NCI-H1417 treated with DMSO at 0.1 percent for 48 hours (cell line): ENCODE measurements at regions not wholly inside any gene's neighbourhood (a gene's known extent, or its start where the extent isn't known, plus 50 kb on each side); places are given as distances from the start of the nearest gene placed in this dataset.
A peak's percentile ranks its signal among the peaks of the same experiment; 100 is the strongest.
"Not testable (repeated sequence)": the region's sequence is repeated elsewhere in the genome, so short reads cannot be mapped to it uniquely, and the experiment has no call there.

Source experiments
- DNase-seq: peaks from one replicate; lab custom pipeline; 2025; lab: John Stamatoyannopoulos, UW

DNA sequence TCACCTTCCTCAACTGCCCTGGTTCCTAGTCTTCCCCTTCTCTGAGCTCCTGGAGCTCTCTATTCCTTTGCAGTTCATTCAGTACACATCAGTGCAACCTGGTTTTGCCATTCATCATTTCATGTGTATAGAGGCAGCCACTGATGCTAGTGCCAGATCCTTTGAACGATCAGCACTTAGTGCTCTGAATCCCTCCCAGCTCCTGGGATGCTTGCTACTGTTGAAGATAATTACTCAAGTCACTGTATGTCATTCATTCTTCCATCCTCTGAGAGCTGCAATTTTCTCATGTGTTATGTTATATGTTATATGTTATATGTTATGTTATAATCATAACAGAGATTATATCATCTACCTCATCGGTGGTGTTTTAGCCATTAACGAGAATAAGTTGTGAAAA, 98.5 kb upstream of the UXS1 start:
- DNase-seq = no peak

DNA sequence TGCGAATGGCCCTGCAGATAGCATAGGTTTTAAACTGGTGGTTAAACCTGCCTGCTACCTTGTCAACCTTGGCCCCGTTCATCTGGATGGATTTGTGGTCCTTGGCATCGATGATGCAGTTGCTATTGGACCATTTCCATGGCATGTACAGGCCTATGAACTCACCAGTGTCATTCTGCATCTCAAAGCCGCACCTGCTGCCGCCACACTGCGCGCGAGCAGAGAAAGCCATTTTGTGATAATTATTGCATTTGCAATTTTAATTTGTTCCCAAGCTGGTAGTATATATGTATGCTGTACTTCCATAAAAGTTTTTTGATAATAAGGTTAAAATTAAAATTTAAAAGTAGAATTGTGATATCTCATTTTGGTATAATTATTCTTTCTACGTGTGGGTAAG, 94.8 kb upstream of the UXS1 start:
- DNase-seq = no peak

DNA sequence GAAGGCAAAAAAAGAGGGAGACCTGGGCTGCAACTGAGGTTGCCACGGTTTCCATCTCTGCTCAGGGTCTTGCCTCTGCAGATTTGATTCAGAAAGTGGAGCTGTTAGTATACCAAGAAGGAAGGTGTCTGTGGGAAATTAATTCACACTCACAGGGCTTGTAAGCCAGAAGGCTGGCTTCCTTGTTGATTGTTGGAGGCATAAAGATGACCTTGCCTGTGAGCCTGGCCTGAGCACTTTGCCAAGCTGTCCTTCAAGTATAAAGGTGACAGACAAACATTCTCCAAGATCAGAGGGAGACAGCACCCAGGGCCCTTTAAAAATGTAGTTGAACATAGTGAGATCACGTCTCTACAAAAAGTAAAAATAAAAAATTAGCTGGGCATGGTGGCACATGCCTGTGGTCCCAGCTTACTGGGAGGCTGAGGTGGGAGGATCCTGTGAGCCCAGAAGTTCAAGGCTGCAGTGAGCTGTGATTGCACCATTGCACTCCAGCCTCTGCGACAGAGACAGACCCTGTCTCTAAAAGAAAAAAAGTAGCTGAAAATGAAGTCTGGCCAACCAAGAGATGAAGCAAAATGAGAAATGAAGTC, 91.2 kb upstream of the UXS1 start:
- no peak for DNase-seq

DNA sequence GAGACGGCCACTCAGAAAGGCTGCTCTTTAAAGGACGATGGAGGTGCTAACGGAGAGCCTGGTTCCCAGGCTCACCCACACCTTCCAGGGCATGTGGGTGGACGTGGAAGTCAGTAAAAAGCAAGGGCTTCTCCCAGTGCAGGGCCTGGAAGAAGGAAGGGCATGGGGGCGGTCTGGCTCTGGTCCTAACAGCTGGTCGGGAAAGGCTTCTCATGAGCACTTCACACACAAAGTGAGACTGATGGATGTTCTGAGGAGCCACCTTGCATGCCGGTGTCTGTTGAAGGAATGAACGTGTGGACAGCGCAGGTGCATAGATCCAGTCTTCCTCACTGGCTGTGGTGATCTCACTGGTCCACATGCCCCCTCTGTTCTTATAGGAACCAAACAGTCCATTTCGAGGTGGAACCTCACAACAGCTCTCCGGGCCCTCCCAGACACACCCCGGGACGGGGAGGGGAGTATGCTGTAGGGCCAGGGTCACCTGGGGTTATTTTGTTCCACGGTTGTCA, 90.6 kb upstream of the UXS1 start:
- DNase-seq = no peak

DNA sequence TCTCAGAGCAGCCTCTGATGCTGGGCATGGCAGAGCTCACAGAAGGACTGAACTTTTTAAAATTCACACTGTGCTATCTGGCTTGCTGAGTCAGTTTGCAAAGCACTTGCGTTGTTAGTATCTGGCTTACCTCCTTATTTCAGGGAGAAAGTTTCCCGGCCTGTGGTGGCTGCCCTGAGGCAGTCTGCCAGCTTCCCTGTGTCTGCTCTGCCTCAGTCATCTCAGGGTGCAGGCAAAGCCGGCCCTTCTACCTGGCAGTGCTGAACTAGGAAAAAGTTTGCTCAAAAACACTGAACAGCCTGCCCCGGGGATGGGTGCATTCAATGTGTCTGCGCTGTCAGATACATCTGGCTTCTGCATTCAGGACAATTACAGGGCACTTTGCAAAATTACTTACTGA, 90.2 kb upstream of the UXS1 start:
- DNase-seq = no peak

DNA sequence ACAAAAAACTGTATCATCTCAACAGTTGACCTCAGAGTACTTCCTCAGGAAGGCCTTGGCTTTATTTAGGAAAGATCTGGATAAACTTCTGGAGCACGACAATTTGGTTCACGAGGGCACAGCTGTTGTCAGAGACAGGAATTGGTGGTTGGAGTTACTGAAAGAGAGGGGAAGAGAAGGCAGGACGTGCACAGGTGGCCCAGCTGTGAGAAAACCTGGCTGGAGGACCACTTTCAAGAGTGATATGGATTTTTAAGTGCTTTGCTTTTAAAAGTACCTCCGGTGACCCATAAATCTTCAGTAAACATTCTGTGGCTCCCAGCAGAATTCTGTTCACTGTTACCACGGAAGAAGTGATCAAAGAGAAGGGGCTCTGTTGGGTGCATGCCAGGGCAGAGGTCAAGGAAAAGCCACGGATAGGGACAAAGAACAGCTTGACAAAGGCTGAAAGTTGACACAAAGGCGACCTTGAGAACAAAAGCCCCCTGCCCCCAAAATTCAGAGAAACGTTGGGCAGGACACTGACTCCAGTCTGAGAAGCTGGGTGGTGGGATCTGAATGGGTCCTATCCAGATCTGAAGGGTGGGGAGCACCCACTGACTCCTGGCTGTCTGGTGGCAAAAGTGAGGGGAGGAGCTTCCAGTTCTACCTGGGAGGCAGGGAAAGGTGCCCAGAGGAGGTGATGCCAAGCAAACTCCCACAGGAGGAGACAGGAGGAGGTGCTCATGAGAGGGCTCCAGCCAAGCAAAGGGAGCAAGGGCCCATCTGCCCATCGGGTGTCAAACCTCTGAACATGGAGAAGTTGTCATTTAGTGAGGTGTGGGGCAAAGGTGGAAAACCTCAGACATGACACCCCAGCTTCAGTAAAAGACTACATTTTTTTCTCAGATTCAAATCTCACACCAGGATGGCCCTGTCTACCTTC, 89.4 kb upstream of the UXS1 start:
- not testable (repeated sequence) for DNase-seq

DNA sequence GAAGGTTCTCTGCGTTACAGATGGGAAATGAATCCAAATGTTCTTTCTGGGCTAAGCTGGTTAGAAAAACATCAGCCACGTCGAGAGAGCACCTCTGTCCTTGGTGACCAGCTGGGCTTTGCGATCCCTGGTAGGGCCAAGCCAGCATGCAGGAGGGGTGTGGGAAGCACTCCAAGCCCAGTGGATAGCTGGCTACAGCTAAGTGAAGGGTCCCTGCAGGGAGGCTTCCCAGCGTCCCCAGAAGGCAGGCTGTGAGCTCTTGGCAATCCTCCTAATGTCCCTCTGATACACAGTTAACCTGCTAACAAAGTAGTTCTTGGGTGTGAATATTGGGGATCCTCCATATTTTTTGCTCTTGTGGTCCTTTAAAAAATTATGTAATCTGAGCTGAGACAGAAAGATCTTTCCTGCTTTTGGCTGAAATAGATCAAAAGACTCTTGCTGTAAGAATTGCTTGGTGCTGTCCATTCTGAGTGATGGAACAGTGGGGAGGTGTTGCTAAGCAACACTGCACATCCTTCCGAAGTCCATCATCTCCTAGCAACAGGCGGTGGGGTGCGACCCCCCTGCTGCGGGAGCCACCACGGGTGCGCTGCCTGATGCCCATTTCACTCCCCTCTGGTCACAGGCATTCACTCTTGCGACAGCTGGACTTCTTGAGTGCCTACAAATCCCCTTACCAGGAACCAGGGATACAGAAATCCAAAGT, 88.5 kb upstream of the UXS1 start:
- peak; percentile 18 for DNase-seq

DNA sequence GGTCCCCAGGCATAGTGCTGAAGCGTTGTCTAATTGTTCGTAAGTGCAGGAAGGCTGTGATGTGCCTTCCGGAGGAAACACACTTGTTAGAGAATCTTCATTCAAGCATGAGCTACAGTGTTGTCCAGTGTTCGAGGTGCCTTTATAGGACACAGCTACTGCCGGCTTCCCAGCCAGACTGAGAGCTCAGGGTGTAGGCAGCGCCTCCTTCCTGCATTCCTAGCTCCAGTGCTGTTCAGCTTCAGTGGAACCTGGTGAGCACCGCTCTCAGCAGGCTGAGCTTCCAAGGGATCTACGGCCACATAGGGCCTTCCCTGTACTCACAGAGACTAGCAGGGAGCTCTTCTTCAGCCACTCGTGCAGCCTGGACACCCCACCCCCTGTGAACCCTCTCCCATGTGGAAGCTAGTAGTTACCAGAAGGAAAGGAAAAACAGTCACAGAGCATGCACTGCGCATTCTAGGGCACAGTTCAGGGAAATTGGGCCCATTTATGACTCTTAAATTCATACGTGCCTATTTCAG, 87.9 kb upstream of the UXS1 start:
- DNase-seq = not testable (repeated sequence)

DNA sequence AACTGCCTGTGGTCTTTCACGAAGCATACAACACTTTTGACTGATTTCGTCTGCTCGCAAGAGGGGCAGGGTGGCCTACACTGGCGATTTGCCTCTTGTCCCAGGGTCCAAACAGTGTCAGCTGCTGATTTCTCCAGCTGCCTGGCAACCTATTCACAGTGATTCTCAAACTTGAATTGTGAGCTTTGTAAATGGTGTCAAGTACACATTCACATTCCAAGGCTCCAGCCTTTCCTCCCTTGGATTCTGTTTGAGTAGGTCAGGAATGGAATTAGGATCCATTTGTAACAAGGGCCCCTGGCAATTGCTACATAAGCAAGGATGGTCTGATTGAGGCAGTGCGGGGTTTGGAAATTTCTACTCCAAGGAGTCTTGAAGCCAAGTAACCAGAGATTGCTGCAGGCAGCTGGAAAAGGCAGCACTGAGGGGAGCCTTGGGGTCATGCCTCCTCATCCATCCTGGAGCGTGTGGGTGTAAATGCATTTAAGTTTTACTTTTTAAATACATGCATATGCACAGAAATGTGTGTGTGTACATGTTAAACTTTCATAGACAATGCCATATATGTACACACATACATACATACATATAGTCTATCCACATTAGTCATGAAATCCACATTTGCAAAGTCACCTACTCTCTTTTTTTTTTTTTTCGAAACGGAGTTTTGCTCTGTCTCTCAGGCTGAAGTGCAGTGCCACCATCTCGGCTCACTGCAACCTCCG, 86.8 kb upstream of the UXS1 start:
- DNase-seq = no peak

DNA sequence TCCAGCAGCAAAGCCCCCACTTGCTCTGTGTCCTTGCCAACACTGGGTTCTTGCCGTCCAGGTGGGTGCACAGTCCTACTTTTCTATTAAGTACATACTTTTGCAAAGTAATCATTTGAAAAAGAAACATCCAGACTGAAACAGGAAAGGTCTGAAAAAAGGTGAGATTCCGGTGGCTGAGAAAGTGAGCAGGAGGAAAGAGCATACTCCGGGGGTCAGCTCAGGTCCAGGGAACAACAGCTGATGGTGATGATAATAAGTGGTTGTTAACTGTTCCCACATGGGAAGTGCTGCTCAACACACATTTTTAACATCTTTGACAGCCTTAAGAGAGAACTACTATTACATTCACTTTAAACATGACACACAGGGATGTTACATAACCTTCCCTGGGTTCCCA, 86.1 kb upstream of the UXS1 start:
- DNase-seq = no peak

DNA sequence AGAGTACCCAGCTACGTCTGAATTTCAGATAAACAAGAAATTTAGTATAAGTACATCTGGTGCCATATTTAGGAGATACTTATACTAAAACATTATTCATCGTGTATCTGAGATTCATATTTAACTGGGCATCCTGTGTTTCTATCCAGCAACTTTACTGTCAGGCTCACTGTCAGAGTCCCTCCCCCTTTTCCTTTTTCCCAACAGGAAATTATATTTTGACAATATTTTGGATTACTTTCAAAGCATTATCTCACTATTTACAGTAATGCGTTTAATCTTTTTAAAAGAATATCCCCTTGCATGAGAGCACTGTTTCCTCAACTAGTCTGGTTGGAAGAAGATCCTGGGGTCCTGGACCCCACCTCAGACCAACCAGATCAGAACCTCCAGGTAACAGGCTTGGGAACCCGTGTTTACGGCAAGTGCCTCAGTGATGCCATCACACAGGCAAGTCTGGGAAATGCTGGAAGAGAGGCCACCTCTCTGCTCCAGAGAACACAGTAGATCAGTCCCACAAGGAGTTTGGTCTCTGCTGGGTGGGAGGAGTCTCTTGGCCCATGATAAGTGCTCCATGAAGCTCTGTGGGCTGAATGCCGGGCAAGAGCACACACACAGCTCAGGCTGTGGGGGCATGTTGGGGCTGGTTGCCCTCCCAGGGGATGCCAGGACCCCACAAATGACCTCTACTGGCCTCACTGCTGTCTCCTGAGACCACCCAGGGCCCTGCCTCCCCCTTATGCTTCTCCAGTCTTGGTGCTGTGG, 84.2 kb upstream of the UXS1 start:
- no peak for DNase-seq

DNA sequence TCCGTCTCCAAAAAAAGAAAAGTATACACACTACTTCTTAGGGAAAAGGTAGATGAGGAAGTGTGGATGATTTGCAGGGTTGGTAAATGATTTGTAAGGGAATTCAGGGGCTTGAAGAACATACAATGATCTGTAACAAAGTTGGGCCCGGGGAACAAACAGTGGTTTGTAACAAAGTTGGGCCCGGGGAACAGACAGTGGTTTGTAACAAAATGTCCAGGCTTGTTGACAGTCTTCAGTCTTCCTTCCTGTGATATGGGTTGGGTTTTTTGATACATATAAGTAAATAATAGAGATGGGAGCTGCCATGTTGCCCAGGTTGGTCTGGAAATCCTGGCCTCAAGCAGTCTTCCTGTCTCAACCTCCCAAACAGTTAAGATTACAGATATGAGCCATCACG, 83.3 kb upstream of the UXS1 start:
- no peak for DNase-seq

DNA sequence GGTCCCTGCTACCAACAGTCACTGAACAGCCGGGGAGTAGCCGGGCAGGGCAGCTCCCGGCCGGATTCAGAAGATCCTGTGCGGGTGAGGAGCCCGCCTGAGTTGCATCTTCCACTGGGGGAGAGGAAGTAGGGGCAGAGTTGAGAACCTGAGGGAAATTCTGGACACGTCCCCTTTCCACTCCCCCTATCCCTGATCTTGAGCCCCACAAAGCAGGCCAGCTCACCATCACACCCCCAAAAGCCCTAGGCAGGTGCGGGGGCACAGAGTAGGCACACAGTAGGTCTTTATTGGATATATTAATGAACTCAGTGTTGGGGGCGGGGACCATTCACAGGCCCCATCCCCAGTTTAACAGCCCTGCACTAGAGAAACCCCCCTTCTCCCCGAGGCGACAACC, 81.9 kb upstream of the UXS1 start:
- no peak for DNase-seq

DNA sequence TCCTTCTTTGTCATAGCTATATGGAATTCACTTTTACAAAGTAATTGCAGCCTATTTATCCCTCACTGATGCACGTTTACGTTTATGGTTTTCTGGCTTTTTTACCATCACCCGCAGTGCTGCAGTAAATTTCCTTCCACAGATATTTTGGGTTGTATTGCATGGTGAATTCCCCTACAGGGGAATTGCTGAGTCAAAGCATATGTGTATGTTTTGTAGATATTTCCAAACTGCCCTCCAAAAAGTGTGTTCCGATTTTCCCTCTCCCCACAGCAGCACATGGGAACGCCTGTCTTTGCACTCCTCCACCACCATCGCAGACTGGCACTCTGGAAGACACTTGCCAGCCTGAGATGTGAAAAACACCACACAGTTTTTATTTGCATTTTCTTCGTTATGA, 80.6 kb upstream of the UXS1 start:
- no peak for DNase-seq

DNA sequence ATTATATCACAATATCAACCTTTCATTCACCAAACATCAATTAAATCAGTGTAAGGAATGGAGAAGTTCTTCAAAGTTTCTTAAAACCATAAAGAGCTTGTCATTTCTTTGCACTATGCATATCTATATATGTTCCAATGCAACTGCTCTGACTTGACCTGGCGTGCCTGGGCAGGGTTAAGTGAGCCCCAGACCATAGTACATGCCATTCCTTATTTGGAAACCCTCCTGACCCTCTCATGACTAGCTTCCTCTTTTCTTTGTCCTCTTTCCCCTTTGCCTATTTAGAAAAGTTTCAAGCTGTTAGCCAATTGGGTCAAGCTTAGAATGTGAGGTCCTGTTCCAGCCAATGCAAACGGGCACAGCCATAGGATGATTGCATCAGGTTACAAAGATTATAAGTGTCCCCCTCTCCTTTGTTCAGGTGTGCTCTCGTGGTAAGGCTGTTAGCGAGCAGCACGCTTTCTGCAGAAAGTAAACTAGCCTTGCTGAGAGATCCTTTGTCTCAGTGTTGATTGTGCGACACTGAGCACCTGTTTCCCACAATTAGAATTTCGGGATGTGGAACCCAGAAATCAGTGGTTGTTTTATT, 78.2 kb upstream of the UXS1 start:
- DNase-seq = no peak

DNA sequence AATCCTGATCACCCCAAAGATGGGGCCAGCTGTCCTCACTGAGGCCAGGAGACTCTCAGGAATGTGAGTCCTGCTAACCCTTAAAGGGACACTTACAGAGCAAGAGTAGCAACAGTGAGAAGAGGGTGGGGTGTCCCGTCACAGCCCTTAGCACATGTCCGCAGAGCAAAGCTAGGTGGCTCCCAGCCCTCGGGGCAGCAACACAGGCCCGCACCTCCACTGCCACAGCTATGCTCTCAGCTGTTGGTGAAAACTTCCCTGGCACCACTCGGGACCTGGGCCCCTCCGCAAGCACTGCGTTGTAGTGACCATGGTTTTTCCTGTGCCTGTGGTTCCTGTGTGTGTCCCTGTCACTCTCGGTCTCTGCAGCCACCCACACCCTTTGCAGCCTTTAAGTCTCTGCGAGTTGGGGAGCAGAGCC, 76.4 kb upstream of the UXS1 start:
- DNase-seq = no peak

DNA sequence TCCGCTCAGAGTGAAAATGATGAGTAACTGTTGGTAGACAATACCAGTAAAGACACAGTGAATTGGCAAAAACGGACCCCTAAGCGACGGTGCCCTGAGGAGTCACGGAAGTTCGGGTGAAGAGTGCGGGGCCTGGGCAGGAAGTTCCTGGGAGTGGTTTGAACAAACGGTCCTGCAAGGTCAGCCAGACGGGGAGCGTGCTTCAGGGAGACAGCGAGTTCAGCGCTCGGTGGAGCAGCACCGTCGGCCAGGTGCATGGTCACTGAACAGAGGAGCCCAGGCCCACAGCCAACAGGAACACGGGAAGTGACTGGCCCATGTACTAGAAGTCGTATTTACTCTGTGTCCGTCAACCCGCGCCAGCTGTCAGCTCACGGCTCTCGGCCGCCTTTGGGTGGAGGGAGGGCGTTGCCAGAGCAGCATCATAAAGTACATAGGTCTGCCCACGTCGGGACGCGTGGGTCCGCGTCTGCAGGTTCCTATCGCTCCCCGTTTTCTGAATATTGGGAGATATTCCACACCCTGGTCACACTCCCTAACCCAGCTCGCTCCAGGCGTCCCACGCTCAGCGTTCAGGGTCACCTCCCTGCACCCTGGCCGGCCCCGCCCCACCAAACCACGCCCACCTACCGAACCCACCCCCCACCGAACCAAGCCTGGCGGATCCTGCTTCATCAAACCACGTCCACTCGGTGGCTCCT, 75.6 kb upstream of the UXS1 start:
- DNase-seq = no peak

DNA sequence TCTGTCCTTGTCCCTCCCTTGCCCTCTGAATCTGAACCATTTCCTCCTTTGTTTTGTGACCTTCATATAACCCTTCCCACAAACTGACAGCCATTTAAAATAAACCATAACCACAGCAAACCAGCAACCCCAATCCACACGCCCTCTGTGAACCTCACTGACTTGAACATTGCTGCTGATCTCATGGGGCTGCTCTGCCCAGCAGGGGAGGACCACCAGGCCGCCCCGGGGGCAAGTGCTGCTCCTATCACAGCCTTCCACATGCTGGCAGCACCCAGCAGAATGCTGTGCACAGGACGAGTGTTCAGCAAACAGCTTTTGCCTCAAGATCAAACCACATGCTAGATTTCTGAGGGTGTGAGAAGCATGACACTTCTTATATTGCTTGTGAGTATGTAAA, 73.9 kb upstream of the UXS1 start:
- DNase-seq = no peak

DNA sequence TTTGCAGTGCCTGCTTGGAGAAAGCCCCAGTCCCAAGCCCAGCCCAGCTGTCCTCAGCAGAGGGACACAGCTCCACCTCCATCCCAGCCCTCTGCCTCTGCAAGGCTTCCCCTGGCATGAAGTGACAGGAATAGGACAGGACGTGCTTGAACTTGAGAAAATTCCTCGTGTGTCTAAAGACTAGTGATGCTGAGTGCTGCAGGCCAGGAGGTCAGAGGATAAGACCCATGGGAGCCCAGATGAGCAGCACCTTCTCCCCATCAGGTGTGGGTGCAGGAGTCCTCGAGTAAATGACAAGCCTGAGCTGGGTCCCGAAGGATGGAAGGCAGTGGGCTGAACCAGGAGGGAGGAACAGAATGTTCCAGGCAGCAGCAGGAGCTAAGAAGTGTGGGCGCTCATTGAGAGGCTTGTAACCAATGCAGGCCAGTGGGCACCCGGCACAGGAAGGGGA, 67.8 kb upstream of the UXS1 start:
- no peak for DNase-seq

DNA sequence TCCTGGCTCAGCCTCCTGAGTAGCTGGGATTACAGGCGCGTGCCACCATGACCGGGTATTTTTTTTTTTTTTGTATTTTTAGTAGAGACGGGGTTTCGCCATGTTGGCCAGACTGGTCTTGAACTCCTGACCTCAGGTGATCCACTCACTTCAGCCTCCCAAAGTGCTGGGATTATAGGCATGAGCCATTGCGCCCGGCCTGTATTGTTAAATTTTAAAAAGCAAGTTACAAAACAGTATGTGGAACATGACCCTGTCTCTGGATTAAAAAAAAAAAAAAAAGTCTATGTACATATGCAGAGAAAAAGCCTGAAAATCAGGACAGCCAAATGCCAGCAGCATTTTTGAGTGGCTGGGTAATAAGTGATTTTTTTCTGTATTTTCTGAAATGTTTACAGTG, 64.8 kb upstream of the UXS1 start:
- DNase-seq = not testable (repeated sequence)
